Transverse colon (tissue), 4 donors: ENCODE measurements at regions not wholly inside any gene's neighbourhood (a gene's known extent, or its start where the extent isn't known, plus 50 kb on each side); places are given as distances from the start of the nearest gene placed in this dataset.

Experiments used
- CTCF ChIP-seq, 5 experiments: fragments of 200-600 bp in 3 of 5; fragments of 450-650 bp in 2 of 5; sonication (generic) in 3 of 5; IDR thresholded peaks; 1 replicate in 2 of 5; 2 replicates in 3 of 5; pipeline ENCODE4 v1.5.1; 2016 to 2017; ENCODE audit warnings: antibody characterized with exemption in 5 of 5, inconsistent platforms in 3 of 5, mild to moderate bottlenecking in 2 of 5, moderate library complexity in 1 of 5
- POLR2A ChIP-seq: fragments of 450-650 bp; IDR thresholded peaks from one replicate; pipeline ENCODE4 v1.6.1; 2016; ENCODE audit warnings: antibody characterized with exemption, mild to moderate bottlenecking, moderate library complexity
- POLR2AphosphoS5 ChIP-seq, 3 donors: sonication (generic); formaldehyde crosslinking; IDR thresholded peaks; one replicate each; pipeline ENCODE4 v1.6.1; 2016; ENCODE audit warnings: antibody characterized with exemption in 3 of 3

DNA sequence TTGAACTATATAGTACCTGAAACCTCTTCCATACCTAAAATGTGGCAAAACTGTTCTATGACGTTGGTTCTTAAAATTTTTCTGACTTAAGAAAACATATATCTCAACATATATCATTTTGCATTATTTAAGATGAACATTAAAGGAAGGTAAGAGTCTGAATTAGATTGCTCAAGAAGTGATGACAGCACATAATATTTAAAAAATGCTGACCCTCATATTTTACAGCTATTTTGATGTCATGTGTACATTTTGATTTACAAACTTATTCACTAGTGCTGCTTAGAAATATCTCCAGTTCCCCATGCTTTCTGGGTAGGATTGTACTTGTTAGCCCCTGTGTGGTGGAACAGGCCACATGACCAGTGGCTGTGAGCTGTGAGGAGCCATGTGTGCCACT is 666.1 kb downstream of the SATB2 start:
- TF ChIP-seq POLR2A (no peak), CTCF (IDR thresholded peaks at IDR 0.05) (no peak), POLR2AphosphoS5 (IDR thresholded peaks at IDR 0.05) (no peak)
